ENCODE measurements at regions not wholly inside any gene's neighbourhood (a gene's known extent, or its start where the extent isn't known, plus 50 kb on each side); places are given as distances from the start of the nearest gene placed in this dataset.
"Not testable (repeated sequence)": the region's sequence is repeated elsewhere in the genome, so short reads cannot be mapped to it uniquely, and the experiment has no call there.

- not testable (repeated sequence) for DNase-seq (ENCODE audit: low spot score)
These were observed 63.5 kb upstream of the LRPAP1 start for GRCh38 chr4:3595627-3596291.

- DNase-seq (ENCODE audit: low spot score), result not testable (repeated sequence)
These were observed 62.5 kb upstream of the LRPAP1 start for GRCh38 chr4:3594751-3595150.

GRCh38 chr4:3589946-3590924 is 58.0 kb upstream of the LRPAP1 start:
- DNase-seq (ENCODE audit: low spot score), result not testable (repeated sequence)

GRCh38 chr4:3589379-3589778 is 57.2 kb upstream of the LRPAP1 start:
- DNase-seq (ENCODE audit: low spot score), result not testable (repeated sequence)

GRCh38 chr4:3588517-3589194 is 56.4 kb upstream of the LRPAP1 start:
- not testable (repeated sequence) for DNase-seq (ENCODE audit: low spot score)

- DNase-seq (ENCODE audit: low spot score), result not testable (repeated sequence)
These were observed 54.4 kb upstream of the LRPAP1 start for GRCh38 chr4:3586596-3586995.

GRCh38 chr4:3585567-3585966 is 53.3 kb upstream of the LRPAP1 start:
- DNase-seq (ENCODE audit: low spot score), result peak; percentile 43

- no peak for DNase-seq (ENCODE audit: low spot score)
These were observed 49.9 kb upstream of the LRPAP1 start for GRCh38 chr4:3582091-3582475.

All from umbilical cord (tissue), 1 donor.